ENCODE measurements at regions not wholly inside any gene's neighbourhood (a gene's known extent, or its start where the extent isn't known, plus 50 kb on each side); places are given as distances from the start of the nearest gene placed in this dataset.
"Not testable (repeated sequence)": the region's sequence is repeated elsewhere in the genome, so short reads cannot be mapped to it uniquely, and the experiment has no call there.

GRCh38 chr12:68984796-68985573, 52.0 kb upstream of the CPM start:
- DNase-seq = no peak

DNA sequence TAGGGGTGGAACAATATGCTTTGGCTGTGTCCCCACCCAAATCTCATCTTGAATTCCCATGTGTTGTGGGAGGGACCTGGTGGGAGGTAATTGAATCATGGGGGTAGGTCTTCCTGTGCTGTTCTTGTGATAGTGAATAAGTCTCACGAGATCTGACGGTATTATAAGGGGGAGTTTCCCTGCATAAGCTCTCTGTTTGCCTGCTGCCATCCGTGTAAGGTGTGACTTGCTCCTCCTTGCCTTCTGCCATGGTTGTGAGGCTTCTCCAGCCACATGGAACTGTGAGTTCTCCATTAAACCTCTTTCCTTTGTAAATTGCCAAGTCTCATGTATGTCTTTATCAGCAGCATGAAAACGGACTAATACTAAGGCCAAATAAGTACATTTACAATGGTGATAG, 64.6 kb upstream of the CPM start:
- not testable (repeated sequence) for DNase-seq

DNA sequence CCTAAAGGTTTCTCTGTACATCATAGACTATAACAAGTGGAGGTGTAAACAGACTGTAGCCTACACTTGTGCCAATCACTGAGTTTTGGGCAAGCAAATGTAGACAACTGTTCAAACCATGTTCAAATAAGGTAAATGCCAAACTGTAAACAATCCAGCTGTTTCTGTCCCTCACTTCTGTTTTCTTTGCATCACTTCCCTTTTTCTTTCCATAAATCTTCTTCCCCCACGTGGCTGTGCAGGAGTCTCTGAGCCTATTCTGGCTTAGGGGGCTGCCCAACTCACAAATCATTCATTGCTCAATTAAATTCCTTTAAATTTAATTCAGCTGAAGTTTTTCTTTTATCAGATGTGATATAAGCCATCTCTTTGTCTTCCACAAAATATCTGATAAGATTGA, 65.1 kb upstream of the CPM start:
- no peak for DNase-seq

DNA sequence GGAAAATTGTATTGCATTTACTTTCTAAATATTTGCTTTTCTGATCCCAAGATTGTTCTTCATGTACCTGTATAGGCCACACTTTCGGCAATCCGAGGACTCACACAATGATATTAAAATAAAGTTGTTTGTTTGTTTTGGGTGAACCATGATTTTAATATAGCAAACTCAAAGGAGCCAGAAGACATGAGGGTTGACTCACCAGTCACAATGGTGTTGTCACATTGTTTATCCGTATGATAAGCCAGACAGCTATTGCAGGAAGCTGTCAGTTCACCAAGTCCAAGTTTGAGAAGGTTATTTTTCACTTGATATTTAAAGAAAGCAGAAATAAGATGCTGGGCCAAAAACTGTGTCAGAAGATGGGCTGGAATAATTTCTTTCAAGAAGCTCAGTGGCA, 67.1 kb upstream of the CPM start:
- DNase-seq = no peak

DNA sequence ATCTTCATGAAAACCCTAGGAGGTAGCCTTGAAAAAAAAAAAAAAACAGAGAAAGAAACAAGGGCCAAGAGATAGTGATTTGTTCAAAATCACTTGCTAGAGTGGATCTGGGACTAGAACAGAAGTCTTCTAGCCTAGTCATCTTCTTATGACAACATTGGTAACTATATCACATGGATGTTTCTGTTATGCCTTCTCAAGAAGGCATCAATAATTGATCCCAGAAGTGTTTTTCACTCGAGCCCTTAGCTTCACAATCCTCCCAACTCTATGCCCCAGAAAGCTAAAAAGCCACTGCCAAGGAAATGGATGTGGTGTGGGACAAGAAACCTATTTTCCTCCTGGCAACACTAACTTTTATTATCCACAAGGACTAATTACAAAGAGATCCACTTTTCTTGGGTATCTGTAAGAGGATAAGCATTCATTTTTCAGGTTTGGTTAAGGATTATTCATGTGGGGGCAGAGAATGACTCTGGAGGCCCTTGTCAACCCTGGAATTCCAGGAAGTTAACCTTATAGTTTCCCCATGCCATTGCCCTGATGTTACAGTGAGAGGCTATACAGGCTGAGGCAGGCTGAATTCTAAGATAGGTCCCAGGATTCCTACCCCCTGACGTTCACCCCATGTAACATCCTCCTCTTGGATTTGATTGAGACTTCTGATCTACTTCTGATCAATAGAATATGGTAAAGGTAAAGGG, 67.7 kb upstream of the CPM start:
- no peak for DNase-seq

DNA sequence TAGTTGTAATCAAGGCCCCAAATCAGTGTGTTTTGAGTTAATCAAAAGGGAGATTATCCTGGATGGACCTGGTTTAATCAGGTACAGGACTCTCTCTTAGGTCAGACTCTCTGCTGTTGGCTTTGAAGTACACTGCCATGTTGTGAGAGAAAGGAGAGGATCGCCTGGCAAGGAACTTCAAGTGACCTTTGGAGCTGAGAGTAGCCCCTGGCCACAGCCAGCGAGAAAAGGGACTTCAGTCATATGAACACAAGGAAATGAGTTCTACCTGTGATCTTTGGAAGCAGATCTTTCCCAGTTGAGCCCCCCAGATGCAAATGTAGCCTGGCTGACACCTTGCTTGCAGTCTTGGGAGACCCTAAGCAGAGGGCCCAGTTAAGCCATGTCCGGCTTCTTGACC, 68.3 kb upstream of the CPM start:
- no peak for DNase-seq

- no peak for DNase-seq
Observed at GRCh38 chr12:69002969-69003368, 70.0 kb upstream of the CPM start.

- no peak for DNase-seq
Observed at GRCh38 chr12:69003991-69004390, 71.0 kb upstream of the CPM start.

GRCh38 chr12:69007101-69007854, 74.3 kb upstream of the CPM start:
- peak; percentile 44 for DNase-seq

- DNase-seq = peak; percentile 44
Observed at GRCh38 chr12:69007855-69008351, 74.9 kb upstream of the CPM start.

- DNase-seq = no peak
Observed at GRCh38 chr12:69008520-69008919, 75.5 kb upstream of the CPM start.

DNA sequence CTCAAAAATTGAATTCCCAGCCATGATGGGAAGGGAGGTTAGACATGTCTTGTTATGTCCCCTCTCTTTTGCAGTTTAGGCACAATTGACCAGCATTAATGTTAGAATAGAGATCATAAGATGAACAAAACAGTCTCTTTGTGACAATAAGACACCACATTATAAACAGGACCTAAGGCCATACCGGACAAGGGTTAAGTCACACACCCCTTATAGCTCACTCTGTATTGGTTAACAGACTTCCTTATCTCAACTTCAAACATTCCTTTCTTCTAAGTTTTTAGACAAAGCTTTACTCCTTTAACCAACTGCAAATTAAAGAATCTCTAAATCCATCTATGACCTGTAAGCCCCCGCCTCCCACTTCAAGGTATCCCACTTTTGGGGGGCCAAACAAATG, 81.1 kb upstream of the CPM start:
- DNase-seq = no peak

GRCh38 chr12:69015017-69015416, 82.0 kb upstream of the CPM start:
- no peak for DNase-seq

DNA sequence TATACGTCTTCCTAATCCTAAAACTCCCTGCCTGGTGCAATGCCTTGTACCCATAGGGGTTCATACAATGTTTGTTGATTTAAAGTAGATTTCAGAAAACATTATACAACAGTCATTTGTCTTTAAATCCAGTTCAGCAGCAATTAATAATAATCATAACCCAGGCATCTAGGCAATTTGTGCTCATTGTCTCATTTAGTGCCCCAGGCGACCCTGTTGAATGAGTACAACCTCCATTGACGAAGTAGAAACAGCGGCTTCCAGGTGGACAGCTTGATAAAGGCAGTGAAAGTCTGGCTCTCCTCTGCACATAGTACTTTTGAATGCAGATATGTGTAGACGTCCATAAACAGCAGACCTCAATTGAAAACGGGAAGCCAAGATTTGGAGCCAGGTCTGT, 82.9 kb upstream of the CPM start:
- no peak for DNase-seq

DNA sequence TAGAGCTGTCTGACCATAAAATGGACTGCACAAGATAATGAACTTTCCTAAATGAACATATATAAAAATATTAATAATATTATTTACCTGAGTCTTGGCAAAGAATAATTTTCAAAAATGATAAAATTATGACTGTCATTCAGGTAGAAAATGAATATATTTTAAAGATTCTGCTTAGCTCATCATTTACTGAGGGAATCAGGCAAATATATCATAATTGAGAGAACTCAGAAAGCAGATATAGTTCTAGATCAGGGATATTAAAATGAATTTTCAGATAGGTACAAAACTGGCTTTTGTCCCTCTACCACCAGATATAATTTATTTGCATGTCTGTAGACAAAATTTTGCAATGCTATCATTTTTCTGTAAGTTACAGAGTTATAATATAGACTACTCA, 86.1 kb upstream of the CPM start:
- DNase-seq = no peak

GRCh38 chr12:69019910-69020309, 86.9 kb upstream of the CPM start:
- no peak for DNase-seq

- DNase-seq = no peak
Observed at GRCh38 chr12:69022674-69023073, 89.7 kb upstream of the CPM start.

GRCh38 chr12:69023840-69024239, 90.9 kb upstream of the CPM start:
- no peak for DNase-seq

GRCh38 chr12:69024413-69024812, 91.4 kb upstream of the CPM start:
- DNase-seq = no peak

GRCh38 chr12:69024907-69025306, 91.9 kb upstream of the CPM start:
- DNase-seq = no peak

DNA sequence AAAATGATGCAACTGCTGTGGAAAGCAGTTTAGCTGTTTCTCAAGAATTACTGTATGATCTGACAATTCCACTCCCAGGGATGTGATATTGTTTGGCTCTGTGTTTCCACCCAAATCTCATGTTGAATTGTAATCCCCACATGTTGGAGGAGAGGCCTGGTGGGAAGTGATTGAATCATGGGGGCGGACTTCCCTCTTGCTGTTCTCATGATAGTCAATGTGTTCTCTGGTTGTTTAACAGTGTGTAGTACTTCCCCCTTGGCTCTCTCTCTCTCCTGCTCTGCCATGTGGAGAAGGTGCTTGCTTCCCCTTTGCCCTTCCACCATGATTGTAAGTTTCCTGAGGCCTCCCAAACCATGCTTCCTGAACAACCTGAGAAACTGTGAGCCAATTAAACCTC, 93.4 kb upstream of the CPM start:
- DNase-seq = no peak

- DNase-seq = no peak
Observed at GRCh38 chr12:69027411-69027881, 94.5 kb upstream of the CPM start.

- no peak for DNase-seq
Observed at GRCh38 chr12:69028941-69029729, 96.2 kb upstream of the CPM start.
